GM23248 (cell line): ENCODE measurements at regions not wholly inside any gene's neighbourhood (a gene's known extent, or its start where the extent isn't known, plus 50 kb on each side); places are given as distances from the start of the nearest gene placed in this dataset.

Experiments
- DNase-seq: peaks from one replicate; pipeline ENCODE4 v3.0.0-alpha.2; 2015
- H2AFZ ChIP-seq: fragments of 200-600 bp; sonication (generic); 2 replicates; pipeline ENCODE4 v1.6.1; 2016; ENCODE audit warnings: antibody characterized with exemption
- H3F3A ChIP-seq: fragments of 200-600 bp; sonication (generic); 2 replicates; pipeline ENCODE4 v1.6.1; 2016; ENCODE audit warnings: mild to moderate bottlenecking, antibody characterized with exemption, mixed run types; ENCODE audit not compliant: insufficient read depth
- H3K27ac ChIP-seq: fragments of 200-600 bp; sonication (generic); 2 replicates; pipeline ENCODE4 v1.5.1; 2016; ENCODE audit warnings: mild to moderate bottlenecking
- H3K27me3 ChIP-seq: fragments of 200-600 bp; sonication (generic); replicated peaks from 2 replicates; pipeline ENCODE4 v1.6.1; 2016; ENCODE audit warnings: mild to moderate bottlenecking; ENCODE audit not compliant: insufficient read depth
- H3K36me3 ChIP-seq: fragments of 200-600 bp; sonication (generic); 2 replicates; pipeline ENCODE4 v1.6.1; 2016; ENCODE audit warnings: low read depth, mild to moderate bottlenecking
- H3K4me1 ChIP-seq: fragments of 200-600 bp; sonication (generic); 2 replicates; pipeline ENCODE4 v1.6.1; 2016; ENCODE audit warnings: mild to moderate bottlenecking; ENCODE audit not compliant: insufficient read depth
- H3K4me2 ChIP-seq: fragments of 200-600 bp; sonication (generic); one replicate; pipeline ENCODE4 v1.6.1; 2016; ENCODE audit warnings: mild to moderate bottlenecking; ENCODE audit not compliant: unreplicated experiment
- H3K4me3 ChIP-seq: fragments of 200-600 bp; sonication (generic); 2 replicates; pipeline ENCODE4 v1.5.1; 2016; ENCODE audit warnings: mild to moderate bottlenecking
- H3K79me2 ChIP-seq: fragments of 200-600 bp; sonication (generic); 2 replicates; pipeline ENCODE4 v1.6.1; 2016; ENCODE audit warnings: mild to moderate bottlenecking; ENCODE audit not compliant: insufficient read depth
- H3K9ac ChIP-seq: fragments of 200-600 bp; sonication (generic); 2 replicates; pipeline ENCODE4 v1.6.1; 2016; ENCODE audit warnings: mild to moderate bottlenecking
- H3K9me2 ChIP-seq: fragments of 200-600 bp; sonication (generic); 2 replicates; pipeline ENCODE4 v1.6.1; 2016; ENCODE audit warnings: mixed run types, mild to moderate bottlenecking, moderate library complexity; ENCODE audit not compliant: insufficient read depth
- H3K9me3 ChIP-seq: fragments of 200-600 bp; sonication (generic); one replicate; pipeline ENCODE4 v1.6.1; 2017; ENCODE audit warnings: low read depth
- H4K20me1 ChIP-seq: fragments of 200-600 bp; sonication (generic); 2 replicates; pipeline ENCODE4 v1.6.0; 2016; ENCODE audit not compliant: insufficient read depth
- EZH2 ChIP-seq: fragments of 200-600 bp; sonication (generic); IDR thresholded peaks from 2 replicates; pipeline ENCODE4 v1.6.1; 2018; ENCODE audit warnings: antibody characterized with exemption, mild to moderate bottlenecking; ENCODE audit not compliant: insufficient read depth, poor library complexity, severe bottlenecking
- EZH2phosphoT487 ChIP-seq: fragments of 200-600 bp; sonication (generic); IDR thresholded peaks from 2 replicates; pipeline ENCODE4 v1.6.1; 2018; ENCODE audit warnings: antibody characterized with exemption, moderate library complexity, mild to moderate bottlenecking, low read depth; ENCODE audit not compliant: insufficient read depth
- WGBS, 2 experiments: methylation state at CpG; one replicate each; pipeline ENCODE4 v1.1.6; 2015 to 2017; ENCODE audit warnings: low lambda C conversion rate in 2 of 2, low coverage in 1 of 2; ENCODE audit errors: missing lambda C conversion rate in 2 of 2; 5-methylcytosine and 5-hydroxymethylcytosine counted together
- in situ Hi-C: fragments of 300-500 bp; cut with MboI; formaldehyde crosslinking; loops from 2 replicates; pipeline ENCODE4 v1.15.0; 2020

GRCh38 chrX:16278927-16279326 is 111.6 kb downstream of the MAGEB17 start:
- no peak overlapping the region for H3K4me3 ChIP-seq
- no peak overlapping the region for H3K9ac ChIP-seq
- no peaks in the 10 kb centered on the region for H3F3A ChIP-seq
- no peaks in the 10 kb centered on the region for H4K20me1 ChIP-seq
- H3K9me2 ChIP-seq, result no peaks in the 10 kb centered on the region
- no peak for DNase-seq
- H3K4me1 ChIP-seq, result no peaks in the 10 kb centered on the region
- no peaks in the 10 kb centered on the region for H3K79me2 ChIP-seq
- H2AFZ ChIP-seq, result no peak overlapping the region
- no peak overlapping the region for H3K4me2 ChIP-seq
- H3K27ac ChIP-seq, result no peak overlapping the region
- H3K27me3 ChIP-seq, result no peaks in the 10 kb centered on the region
- no peaks in the 10 kb centered on the region for H3K36me3 ChIP-seq
- in situ Hi-C loops, result no loop called here
- TF ChIP-seq EZH2, result no peak
- H3K9me3 ChIP-seq, result no peaks in the 10 kb centered on the region
- WGBS, 2 experiments, result 45 to 67% methylated on average over 1 to 3 of the region's 3 CpGs

GRCh38 chrX:16282209-16282608 is 114.9 kb downstream of the MAGEB17 start:
- H3K4me2 ChIP-seq, result no peak overlapping the region
- H3K36me3 ChIP-seq, result no peaks in the 10 kb centered on the region
- H3K9ac ChIP-seq, result no peak overlapping the region
- no peaks in the 10 kb centered on the region for H3K4me1 ChIP-seq
- no peaks in the 10 kb centered on the region for H3K79me2 ChIP-seq
- H2AFZ ChIP-seq, result no peak overlapping the region
- 65 to 81% methylated on average over 2 of the region's 2 CpGs for WGBS, 2 experiments
- H3K4me3 ChIP-seq, result no peak overlapping the region
- H4K20me1 ChIP-seq, result no peaks in the 10 kb centered on the region
- DNase-seq, result no peak
- H3K27ac ChIP-seq, result no peak overlapping the region
- H3K9me2 ChIP-seq, result no peaks in the 10 kb centered on the region
- H3K9me3 ChIP-seq, result no peaks in the 10 kb centered on the region
- no peak for TF ChIP-seq EZH2
- TF ChIP-seq EZH2phosphoT487, result no peak
- H3K27me3 ChIP-seq, result no peaks in the 10 kb centered on the region
- in situ Hi-C loops, result no loop called here
- no peaks in the 10 kb centered on the region for H3F3A ChIP-seq

GRCh38 chrX:16284842-16285241 is 117.6 kb downstream of the MAGEB17 start:
- in situ Hi-C loops, result no loop called here
- no peak overlapping the region for H3K9ac ChIP-seq
- no peak overlapping the region for H3K4me2 ChIP-seq
- TF ChIP-seq EZH2phosphoT487 (no peak), EZH2 (no peak)
- no peaks in the 10 kb centered on the region for H3K79me2 ChIP-seq
- H3K36me3 ChIP-seq, result no peaks in the 10 kb centered on the region
- no peaks in the 10 kb centered on the region for H3F3A ChIP-seq
- H4K20me1 ChIP-seq, result no peaks in the 10 kb centered on the region
- H3K4me1 ChIP-seq, result no peaks in the 10 kb centered on the region
- DNase-seq, result no peak
- no peak overlapping the region for H3K27ac ChIP-seq
- no peak overlapping the region for H2AFZ ChIP-seq
- H3K9me2 ChIP-seq, result no peaks in the 10 kb centered on the region
- no peaks in the 10 kb centered on the region for H3K9me3 ChIP-seq
- H3K27me3 ChIP-seq, result no peaks in the 10 kb centered on the region
- H3K4me3 ChIP-seq, result no peak overlapping the region

GRCh38 chrX:16290997-16291396 is 123.7 kb downstream of the MAGEB17 start:
- Histone ChIP-seq H3K9me3 (no peaks in the 10 kb centered on the region), H3K27ac (no peak overlapping the region), H3K27me3 (no peaks in the 10 kb centered on the region), H3K36me3 (no peaks in the 10 kb centered on the region), H3K4me3 (no peak overlapping the region), H3K4me1 (no peaks in the 10 kb centered on the region), H4K20me1 (no peaks in the 10 kb centered on the region), H3K79me2 (no peaks in the 10 kb centered on the region), H2AFZ (no peak overlapping the region), H3K9me2 (no peaks in the 10 kb centered on the region), H3K4me2 (no peak overlapping the region), H3K9ac (no peak overlapping the region), H3F3A (no peaks in the 10 kb centered on the region)
- in situ Hi-C loops, result no loop called here
- 87 to 95% methylated on average over 1 of the region's 1 CpG for WGBS, 2 experiments
- no peak for DNase-seq
- no peak for TF ChIP-seq EZH2
- no peak for TF ChIP-seq EZH2phosphoT487

GRCh38 chrX:16300831-16301230 is 133.6 kb downstream of the MAGEB17 start:
- Histone ChIP-seq H3F3A (no peaks in the 10 kb centered on the region), H3K36me3 (no peaks in the 10 kb centered on the region), H3K4me1 (no peaks in the 10 kb centered on the region), H3K27me3 (no peaks in the 10 kb centered on the region), H4K20me1 (no peaks in the 10 kb centered on the region), H3K27ac (no peak overlapping the region), H3K9me2 (no peaks in the 10 kb centered on the region), H3K79me2 (no peaks in the 10 kb centered on the region), H3K9me3 (no peaks in the 10 kb centered on the region), H3K4me2 (no peak overlapping the region), H3K4me3 (no peak overlapping the region), H3K9ac (no peak overlapping the region), H2AFZ (no peak overlapping the region)
- WGBS, 2 experiments, result 33 to 38% methylated on average over 2 of the region's 2 CpGs
- no peak for DNase-seq
- in situ Hi-C loops, result no loop called here
- TF ChIP-seq EZH2 (no peak), EZH2phosphoT487 (no peak)
